ENCODE measurements at regions not wholly inside any gene's neighbourhood (a gene's known extent, or its start where the extent isn't known, plus 50 kb on each side); places are given as distances from the start of the nearest gene placed in this dataset.

DNA sequence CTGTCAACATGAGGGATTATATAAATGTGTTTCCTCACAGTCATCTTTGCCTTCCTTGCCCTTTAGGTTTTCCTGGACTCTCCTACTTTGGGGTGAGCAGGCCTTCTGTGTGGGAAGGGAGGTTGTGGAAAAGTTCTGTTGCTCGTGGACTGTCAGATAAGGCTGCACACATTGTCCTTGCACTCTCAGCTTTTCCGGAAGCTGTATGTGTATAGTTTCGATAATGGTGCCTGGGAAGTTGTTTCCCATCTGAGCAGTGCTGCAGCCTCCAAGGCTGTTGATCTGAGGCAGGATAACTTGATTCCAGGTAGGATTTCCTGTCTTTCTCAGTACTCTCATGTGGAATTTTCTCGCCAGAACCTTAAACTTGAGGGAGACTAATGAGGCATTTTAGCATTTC lies 297.8 kb upstream of the AZI2 start:
- DNase-seq (ENCODE audit: low spot score in 2 of 2) = no peak

DNA sequence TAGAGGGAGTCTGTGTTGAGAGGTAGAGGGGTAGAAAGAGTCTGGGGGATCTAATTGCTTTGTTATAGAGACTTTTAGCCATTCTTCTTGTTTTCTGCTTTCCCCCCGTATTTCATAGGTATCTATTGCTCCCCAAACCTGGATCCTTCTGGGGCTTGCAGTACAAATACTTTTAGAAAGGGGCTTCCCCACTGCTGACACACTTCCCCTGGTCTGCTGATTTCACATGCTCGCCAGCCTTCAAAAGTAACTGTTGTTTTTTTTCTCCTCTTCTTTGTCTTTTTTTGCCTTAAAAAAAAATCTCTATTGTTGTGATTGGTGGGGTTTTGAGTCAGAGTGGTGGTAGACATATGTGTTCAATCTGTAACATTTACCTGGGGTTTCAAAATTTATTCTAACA lies 300.6 kb upstream of the AZI2 start:
- intact Hi-C loops (cut with DNase I) = no loop called here
- TF ChIP-seq, protein P1, sequence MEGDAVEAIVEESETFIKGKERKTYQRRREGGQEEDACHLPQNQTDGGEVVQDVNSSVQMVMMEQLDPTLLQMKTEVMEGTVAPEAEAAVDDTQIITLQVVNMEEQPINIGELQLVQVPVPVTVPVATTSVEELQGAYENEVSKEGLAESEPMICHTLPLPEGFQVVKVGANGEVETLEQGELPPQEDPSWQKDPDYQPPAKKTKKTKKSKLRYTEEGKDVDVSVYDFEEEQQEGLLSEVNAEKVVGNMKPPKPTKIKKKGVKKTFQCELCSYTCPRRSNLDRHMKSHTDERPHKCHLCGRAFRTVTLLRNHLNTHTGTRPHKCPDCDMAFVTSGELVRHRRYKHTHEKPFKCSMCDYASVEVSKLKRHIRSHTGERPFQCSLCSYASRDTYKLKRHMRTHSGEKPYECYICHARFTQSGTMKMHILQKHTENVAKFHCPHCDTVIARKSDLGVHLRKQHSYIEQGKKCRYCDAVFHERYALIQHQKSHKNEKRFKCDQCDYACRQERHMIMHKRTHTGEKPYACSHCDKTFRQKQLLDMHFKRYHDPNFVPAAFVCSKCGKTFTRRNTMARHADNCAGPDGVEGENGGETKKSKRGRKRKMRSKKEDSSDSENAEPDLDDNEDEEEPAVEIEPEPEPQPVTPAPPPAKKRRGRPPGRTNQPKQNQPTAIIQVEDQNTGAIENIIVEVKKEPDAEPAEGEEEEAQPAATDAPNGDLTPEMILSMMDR (IDR thresholded peaks at IDR 0.05) = no peak

More for the DNA sequence above, 297.8 kb upstream of the AZI2 start:
- intact Hi-C loops (cut with DNase I) = no loop called here
- Histone ChIP-seq H3K27ac (no peak overlapping the region), H3K27me3 (no peaks in the 10 kb centered on the region), H3K4me3 (no peak overlapping the region), H3K4me1 (no peaks in the 10 kb centered on the region), H3K9me3 (no peaks in the 10 kb centered on the region), H3K36me3 (no peaks in the 10 kb centered on the region)
- TF ChIP-seq, protein P1 (IDR thresholded peaks at IDR 0.05) = no peak

DNA sequence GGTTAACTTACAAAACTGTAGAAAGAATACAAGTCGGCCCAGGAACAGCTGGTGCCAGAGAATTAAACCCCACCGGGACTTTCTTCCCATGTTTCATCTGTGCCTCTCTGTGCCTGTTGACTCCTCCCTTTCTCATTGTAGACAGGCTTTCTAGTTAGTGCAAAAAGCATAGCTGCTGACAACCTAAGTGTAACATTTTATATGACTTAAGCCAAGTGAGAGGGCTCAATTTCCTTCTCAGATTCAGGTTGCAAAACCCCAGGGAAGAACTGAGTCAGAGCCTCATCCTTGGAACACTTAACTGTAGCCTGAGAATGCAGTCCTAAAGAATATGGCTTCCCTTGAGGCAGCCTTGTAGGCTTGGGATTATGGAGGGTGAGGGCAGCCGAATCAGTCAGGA lies 302.5 kb upstream of the AZI2 start:
- Histone ChIP-seq H3K27me3 (no peaks in the 10 kb centered on the region), H3K36me3 (no peaks in the 10 kb centered on the region), H3K4me3 (no peak overlapping the region), H3K4me1 (no peaks in the 10 kb centered on the region), H3K9me3 (no peaks in the 10 kb centered on the region), H3K27ac (no peak overlapping the region)
- DNase-seq (ENCODE audit: low spot score in 2 of 2) = no peak
- intact Hi-C loops (cut with DNase I) = no loop called here
- TF ChIP-seq, protein P1 (IDR thresholded peaks at IDR 0.05) = no peak

More for the DNA sequence above, 300.6 kb upstream of the AZI2 start:
- DNase-seq (ENCODE audit: low spot score in 2 of 2) = no peak
- Histone ChIP-seq H3K4me3 (no peak overlapping the region), H3K27me3 (no peaks in the 10 kb centered on the region), H3K27ac (no peak overlapping the region), H3K9me3 (no peaks in the 10 kb centered on the region), H3K4me1 (no peaks in the 10 kb centered on the region), H3K36me3 (no peaks in the 10 kb centered on the region)

DNA sequence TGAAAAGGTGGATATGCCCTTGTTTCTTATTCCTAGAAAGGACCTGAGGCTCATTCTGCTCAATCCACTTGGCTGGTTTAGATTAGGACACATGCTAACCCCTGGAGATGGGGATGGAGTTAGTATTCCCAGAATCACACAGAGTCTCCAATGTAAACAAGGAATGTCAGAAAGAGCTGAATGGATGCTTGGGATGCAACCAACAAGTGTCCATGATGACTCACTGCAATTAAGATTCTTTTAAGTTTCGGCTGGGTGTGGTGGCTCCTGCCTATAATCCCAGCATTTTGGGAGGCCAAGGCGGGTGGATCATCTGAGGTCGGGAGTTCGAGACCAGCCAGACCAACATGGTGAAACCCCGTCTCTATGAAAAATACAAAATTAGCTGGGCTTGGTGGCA lies 315.5 kb upstream of the AZI2 start:
- H3K27ac ChIP-seq = peak overlapping the region; percentile 47 to 73
- intact Hi-C loops (cut with DNase I) = no loop called here
- H3K27me3 ChIP-seq = no peaks in the 10 kb centered on the region
- TF ChIP-seq, protein P1 (IDR thresholded peaks at IDR 0.05) = no peak
- H3K4me3 ChIP-seq = no peak overlapping the region
- no peak for DNase-seq (ENCODE audit: low spot score in 2 of 2)
- peaks cover 0 to 13% of the 10 kb centered on the region in 2 donors for H3K4me1 ChIP-seq
- H3K36me3 ChIP-seq = no peaks in the 10 kb centered on the region
- H3K9me3 ChIP-seq = no peaks in the 10 kb centered on the region

DNA sequence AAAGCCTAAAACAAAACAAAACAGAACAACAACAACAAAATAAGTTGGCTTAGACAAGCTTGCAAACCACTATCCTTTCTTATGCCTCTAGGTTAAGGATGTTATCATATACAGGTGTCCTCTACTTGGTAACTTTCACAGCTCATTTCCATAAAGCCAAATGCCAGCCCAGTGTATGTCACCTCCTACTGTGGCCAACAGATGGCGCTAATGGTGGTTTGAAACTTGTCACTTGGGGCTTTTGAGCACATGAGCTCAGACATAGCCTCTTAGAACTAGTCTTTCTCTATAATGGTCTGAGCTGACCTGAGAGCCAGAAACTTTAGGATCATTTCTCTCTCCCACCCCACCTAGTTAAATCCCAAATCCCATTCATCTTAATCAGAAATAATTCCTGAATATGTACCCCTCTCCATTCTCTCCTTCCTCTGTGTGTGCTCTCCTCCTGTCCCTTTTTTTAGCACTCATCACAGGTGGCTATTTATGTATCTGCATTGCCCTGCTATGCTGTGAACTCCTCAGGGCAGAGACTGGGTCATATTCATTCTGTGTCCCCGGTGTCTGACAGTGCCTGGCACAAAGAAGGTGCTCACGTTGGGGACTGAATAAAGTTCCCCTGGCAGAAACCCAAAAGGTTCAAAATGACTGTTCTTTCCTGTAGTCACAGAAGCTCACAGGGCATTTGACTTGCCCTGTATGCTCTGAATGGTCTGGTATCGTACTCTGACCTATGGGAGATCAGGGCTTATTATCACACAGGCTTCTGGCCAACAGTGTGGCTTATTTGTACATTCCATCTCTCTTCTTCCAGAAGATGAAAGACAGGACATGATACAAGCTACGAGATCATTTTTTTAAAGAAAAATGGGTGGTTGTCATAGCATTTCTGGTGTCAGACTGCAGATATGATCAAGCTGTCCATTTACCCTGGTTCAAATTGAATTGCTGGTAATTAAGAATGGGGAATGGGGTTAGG lies 319.3 kb upstream of the AZI2 start:
- Histone ChIP-seq H3K36me3 (no peaks in the 10 kb centered on the region), H3K27ac (no peak overlapping the region), H3K27me3 (no peaks in the 10 kb centered on the region), H3K4me3 (no peak overlapping the region), H3K9me3 (no peaks in the 10 kb centered on the region), H3K4me1 (peaks cover 0 to 9% of the 10 kb centered on the region in 2 donors)
- intact Hi-C loops (cut with DNase I) = loop anchor here (5.0 kb wide), 1 partner anchor 91 kb away; no protein-coding TSS in a partner anchor
- TF ChIP-seq, protein P1 (IDR thresholded peaks at IDR 0.05) = peak; percentile 58 to 72 (median 71)
- peak in 1 of 2 donors; percentile 76 for DNase-seq (ENCODE audit: low spot score in 2 of 2)

All from ascending aorta (tissue), 2 donors.